ENCODE measurements at regions not wholly inside any gene's neighbourhood (a gene's known extent, or its start where the extent isn't known, plus 50 kb on each side); places are given as distances from the start of the nearest gene placed in this dataset.
A peak's percentile ranks its signal among the peaks of the same experiment; 100 is the strongest.

GRCh38 chr14:22505697-22506377 lies 83.2 kb downstream of the DAD1 start:
- peak; percentile 34 for ATAC-seq
- peaks cover 33% of the 10 kb centered on the region for H3K4me1 Mint-ChIP-seq
- DNase-seq = peak; percentile 51
- no peaks in the 10 kb centered on the region for H3K27me3 Mint-ChIP-seq
- peak overlapping the region; percentile 84 for H3K4me3 Mint-ChIP-seq
- ChIA-PET CTCF (interaction anchor here (0.5 to 3.7 kb wide), 7 partner anchors 26 to 583 kb away, joined by 3 to 25 read pairs (median 5); no protein-coding TSS in a partner anchor), POLR2A (interaction anchor here (0.7 to 1.2 kb wide), 5 partner anchors 13 to 602 kb away, joined by 3 to 5 read pairs (median 3); no protein-coding TSS in a partner anchor)
- H3K9me3 Mint-ChIP-seq (ENCODE audit: low read depth) = no peaks in the 10 kb centered on the region
- intact Hi-C loops (cut with DNase I, micrococcal nuclease) = loop anchor here (1.0 to 10.0 kb wide), 11 partner anchors 13 to 1029 kb away; partner anchors contain the start of genes DAD1 (in 1 of the 2), RAB2B (in 1 of the 2) and TOX4 (in 1 of the 2)
- H3K27ac Mint-ChIP-seq = peak overlapping the region; percentile 98
- H3K36me3 Mint-ChIP-seq (ENCODE audit: low read depth) = peaks cover 93% of the 10 kb centered on the region

- peak overlapping the region; percentile 98 for H3K27ac Mint-ChIP-seq
- intact Hi-C loops (cut with DNase I, micrococcal nuclease) = loop anchor here (5.0 to 10.0 kb wide), 6 partner anchors 278 to 658 kb away; no protein-coding TSS in a partner anchor
- ATAC-seq (no peak), DNase-seq (no peak)
- peak overlapping the region; percentile 84 for H3K4me3 Mint-ChIP-seq
- H3K36me3 Mint-ChIP-seq (ENCODE audit: low read depth) = peaks cover 93% of the 10 kb centered on the region
- no peaks in the 10 kb centered on the region for H3K27me3 Mint-ChIP-seq
- ChIA-PET POLR2A (interaction anchor here (0.7 to 1.2 kb wide), 3 partner anchors 13 to 601 kb away, joined by 3 to 5 read pairs (median 4); no protein-coding TSS in a partner anchor), CTCF (interaction anchor here (1.6 to 3.7 kb wide), 3 partner anchors 26 to 64 kb away, joined by 5 to 25 read pairs (median 8); no protein-coding TSS in a partner anchor)
- H3K4me1 Mint-ChIP-seq = peaks cover 33% of the 10 kb centered on the region
- no peaks in the 10 kb centered on the region for H3K9me3 Mint-ChIP-seq (ENCODE audit: low read depth)
Measured at GRCh38 chr14:22505309-22505696, 83.7 kb downstream of the DAD1 start.

GRCh38 chr14:22502551-22502950 lies 86.5 kb downstream of the DAD1 start:
- ChIA-PET POLR2A (interaction anchor here (0.7 to 1.0 kb wide), 3 partner anchors 13 to 62 kb away, joined by 3 to 5 read pairs (median 4); no protein-coding TSS in a partner anchor), CTCF (interaction anchor here (0.9 kb wide), 1 partner anchor 15 kb away, joined by 3 read pairs; no protein-coding TSS in a partner anchor)
- ATAC-seq (peak; percentile 3), DNase-seq (no peak)
- Mint-ChIP-seq H3K27ac (peak overlapping the region; percentile 99), H3K27me3 (no peaks in the 10 kb centered on the region), H3K9me3 (ENCODE audit: low read depth) (no peaks in the 10 kb centered on the region), H3K4me1 (peaks cover 37% of the 10 kb centered on the region), H3K36me3 (ENCODE audit: low read depth) (peaks cover 93% of the 10 kb centered on the region), H3K4me3 (peak overlapping the region; percentile 84)
- intact Hi-C loops (cut with DNase I, micrococcal nuclease) = loop anchor here in 1 of 2 experiments (10.0 kb wide), 1 partner anchor 388 kb away; no protein-coding TSS in a partner anchor

GRCh38 chr14:22502007-22502406 lies 87.0 kb downstream of the DAD1 start:
- ChIA-PET POLR2A (interaction anchor here (0.6 kb wide), 1 partner anchor 29 kb away, joined by 3 read pairs; no protein-coding TSS in a partner anchor), CTCF (interaction anchor here (0.6 to 1.1 kb wide), 2 partner anchors 63 to 584 kb away, joined by 3 to 4 read pairs; no protein-coding TSS in a partner anchor)
- Mint-ChIP-seq H3K27ac (peak overlapping the region; percentile 99), H3K9me3 (ENCODE audit: low read depth) (no peaks in the 10 kb centered on the region), H3K36me3 (ENCODE audit: low read depth) (peaks cover 93% of the 10 kb centered on the region), H3K27me3 (no peaks in the 10 kb centered on the region), H3K4me3 (peak overlapping the region; percentile 84), H3K4me1 (peaks cover 34% of the 10 kb centered on the region)
- ATAC-seq = no peak
- no peak for DNase-seq
- intact Hi-C loops (cut with DNase I, micrococcal nuclease) = loop anchor here in 1 of 2 experiments (10.0 kb wide), 1 partner anchor 387 kb away; no protein-coding TSS in a partner anchor

- POLR2A ChIA-PET = no interaction called here
- H3K4me1 Mint-ChIP-seq = peaks cover 25% of the 10 kb centered on the region
- H3K27me3 Mint-ChIP-seq = no peaks in the 10 kb centered on the region
- DNase-seq (peak; percentile 67), ATAC-seq (peak; percentile 30)
- intact Hi-C loops (cut with DNase I, micrococcal nuclease) = loop anchor here in 1 of 2 experiments (10.0 kb wide), 1 partner anchor 386 kb away; no protein-coding TSS in a partner anchor
- peaks cover 93% of the 10 kb centered on the region for H3K36me3 Mint-ChIP-seq (ENCODE audit: low read depth)
- H3K27ac Mint-ChIP-seq = peak overlapping the region; percentile 99
- H3K9me3 Mint-ChIP-seq (ENCODE audit: low read depth) = no peaks in the 10 kb centered on the region
- H3K4me3 Mint-ChIP-seq = peak overlapping the region; percentile 84
- CTCF ChIA-PET = interaction anchor here (0.6 to 1.1 kb wide), 4 partner anchors 30 to 583 kb away, joined by 3 to 4 read pairs (median 3); no protein-coding TSS in a partner anchor
Measured at GRCh38 chr14:22500954-22501726, 87.9 kb downstream of the DAD1 start.

GRCh38 chr14:22500525-22500924 lies 88.5 kb downstream of the DAD1 start:
- no peak for DNase-seq
- Mint-ChIP-seq H3K36me3 (ENCODE audit: low read depth) (peaks cover 93% of the 10 kb centered on the region), H3K27ac (peak overlapping the region; percentile 99), H3K9me3 (ENCODE audit: low read depth) (no peaks in the 10 kb centered on the region), H3K4me3 (peak overlapping the region; percentile 84), H3K4me1 (peaks cover 21% of the 10 kb centered on the region), H3K27me3 (no peaks in the 10 kb centered on the region)
- POLR2A ChIA-PET = interaction anchor here (1.2 kb wide), 1 partner anchor 60 kb away, joined by 3 read pairs; no protein-coding TSS in a partner anchor
- ATAC-seq = no peak
- CTCF ChIA-PET = interaction anchor here (0.6 to 1.9 kb wide), 5 partner anchors 10 to 363 kb away, joined by 3 to 5 read pairs (median 3); no protein-coding TSS in a partner anchor
- intact Hi-C loops (cut with DNase I, micrococcal nuclease) = loop anchor here in 1 of 2 experiments (10.0 kb wide), 1 partner anchor 386 kb away; no protein-coding TSS in a partner anchor

- Mint-ChIP-seq H3K9me3 (ENCODE audit: low read depth) (no peaks in the 10 kb centered on the region), H3K4me1 (peaks cover 8% of the 10 kb centered on the region), H3K27ac (peak overlapping the region; percentile 99), H3K27me3 (no peaks in the 10 kb centered on the region), H3K4me3 (peak overlapping the region; percentile 84), H3K36me3 (ENCODE audit: low read depth) (peaks cover 99% of the 10 kb centered on the region)
- ATAC-seq (no peak), DNase-seq (no peak)
- ChIA-PET CTCF (interaction anchor here (0.8 to 1.4 kb wide), 4 partner anchors 9 to 276 kb away, joined by 3 to 4 read pairs (median 3); no protein-coding TSS in a partner anchor), POLR2A (interaction anchor here (0.6 to 2.0 kb wide), 4 partner anchors 10 to 271 kb away, joined by 3 to 8 read pairs (median 3); partner anchors contain the start of gene DAD1)
- intact Hi-C loops (cut with DNase I, micrococcal nuclease) = loop anchor here in 1 of 2 experiments (5.0 kb wide), 2 partner anchors 35 to 645 kb away; no protein-coding TSS in a partner anchor
Measured at GRCh38 chr14:22497671-22498093, 91.3 kb downstream of the DAD1 start.

GRCh38 chr14:22497144-22497423 lies 91.9 kb downstream of the DAD1 start:
- ATAC-seq (no peak), DNase-seq (no peak)
- Mint-ChIP-seq H3K4me3 (peak overlapping the region; percentile 84), H3K9me3 (ENCODE audit: low read depth) (no peaks in the 10 kb centered on the region), H3K4me1 (peaks cover 8% of the 10 kb centered on the region), H3K27me3 (no peaks in the 10 kb centered on the region), H3K27ac (peak overlapping the region; percentile 99), H3K36me3 (ENCODE audit: low read depth) (peaks cover 99% of the 10 kb centered on the region)
- ChIA-PET POLR2A (no interaction called here), CTCF (interaction anchor here (0.7 to 1.1 kb wide), 2 partner anchors 73 to 377 kb away, joined by 3 read pairs; no protein-coding TSS in a partner anchor)
- intact Hi-C loops (cut with DNase I, micrococcal nuclease) = loop anchor here in 1 of 2 experiments (5.0 kb wide), 2 partner anchors 35 to 645 kb away; no protein-coding TSS in a partner anchor

- no peaks in the 10 kb centered on the region for H3K9me3 Mint-ChIP-seq (ENCODE audit: low read depth)
- peak overlapping the region; percentile 84 for H3K4me3 Mint-ChIP-seq
- intact Hi-C loops (cut with DNase I, micrococcal nuclease) = loop anchor here (5.0 kb wide), 6 partner anchors 38 to 642 kb away; no protein-coding TSS in a partner anchor
- ChIA-PET POLR2A (interaction anchor here (0.6 to 2.0 kb wide), 2 partner anchors 29 to 61 kb away, joined by 3 to 6 read pairs; no protein-coding TSS in a partner anchor), CTCF (interaction anchor here (0.9 kb wide), 1 partner anchor 62 kb away, joined by 3 read pairs; no protein-coding TSS in a partner anchor)
- DNase-seq = no peak
- peak overlapping the region; percentile 99 for H3K27ac Mint-ChIP-seq
- H3K4me1 Mint-ChIP-seq = peaks cover 11% of the 10 kb centered on the region
- H3K36me3 Mint-ChIP-seq (ENCODE audit: low read depth) = peaks cover 98% of the 10 kb centered on the region
- no peaks in the 10 kb centered on the region for H3K27me3 Mint-ChIP-seq
- ATAC-seq = no peak
Measured at GRCh38 chr14:22494486-22495135, 94.4 kb downstream of the DAD1 start.

GRCh38 chr14:22493753-22494152 lies 95.3 kb downstream of the DAD1 start:
- peak overlapping the region; percentile 99 for H3K27ac Mint-ChIP-seq
- H3K27me3 Mint-ChIP-seq = no peaks in the 10 kb centered on the region
- H3K9me3 Mint-ChIP-seq (ENCODE audit: low read depth) = no peaks in the 10 kb centered on the region
- intact Hi-C loops (cut with DNase I, micrococcal nuclease) = loop anchor here (2.0 to 5.0 kb wide), 5 partner anchors 13 to 501 kb away; no protein-coding TSS in a partner anchor
- H3K4me3 Mint-ChIP-seq = peak overlapping the region; percentile 84
- ATAC-seq = no peak
- no peak for DNase-seq
- peaks cover 8% of the 10 kb centered on the region for H3K4me1 Mint-ChIP-seq
- ChIA-PET POLR2A (interaction anchor here (1.0 to 2.0 kb wide), 2 partner anchors 13 to 62 kb away, joined by 3 to 6 read pairs; no protein-coding TSS in a partner anchor), CTCF (interaction anchor here (0.9 kb wide), 1 partner anchor 63 kb away, joined by 3 read pairs; no protein-coding TSS in a partner anchor)
- peaks cover 97% of the 10 kb centered on the region for H3K36me3 Mint-ChIP-seq (ENCODE audit: low read depth)

Data from activated CD4-positive, alpha-beta T cell treated with anti-CD3 and anti-CD28 coated beads for 36 hours (primary cell).